Dendritic cell treated with granulocyte-macrophage colony-stimulating factor and Interleukin-4, amounts not matched to agents 40 ng/mL and 50 ng/mL, for 4 days (primary cell): ENCODE measurements at regions not wholly inside any gene's neighbourhood (a gene's known extent, or its start where the extent isn't known, plus 50 kb on each side); places are given as distances from the start of the nearest gene placed in this dataset.
"Not testable (repeated sequence)": the region's sequence is repeated elsewhere in the genome, so short reads cannot be mapped to it uniquely, and the experiment has no call there.

Experiments used
- H3K27ac Mint-ChIP-seq: one replicate; pipeline ENCODE4 v1.8.0; 2022; ENCODE audit warnings: mild to moderate bottlenecking, mixed read lengths
- H3K27me3 Mint-ChIP-seq: one replicate; pipeline ENCODE4 v1.8.0; 2022; ENCODE audit warnings: mild to moderate bottlenecking, mixed read lengths
- H3K36me3 Mint-ChIP-seq: one replicate; pipeline ENCODE4 v1.8.0; 2022; ENCODE audit warnings: low read depth, mixed read lengths
- H3K4me1 Mint-ChIP-seq: one replicate; pipeline ENCODE4 v1.8.0; 2022; ENCODE audit warnings: low read depth, mixed read lengths
- H3K4me3 Mint-ChIP-seq: one replicate; pipeline ENCODE4 v1.8.0; 2022; ENCODE audit warnings: mild to moderate bottlenecking, moderate library complexity, mixed read lengths
- H3K9me3 Mint-ChIP-seq: one replicate; pipeline ENCODE4 v1.8.0; 2022; ENCODE audit warnings: mixed read lengths
- intact Hi-C: fragments of 100-400 bp; cut with micrococcal nuclease; formaldehyde crosslinking; loops from one replicate; pipeline ENCODE4 v1.15.0; 2022

- H3K4me1 Mint-ChIP-seq, intact Hi-C loops, H3K27me3 Mint-ChIP-seq, H3K36me3 Mint-ChIP-seq, H3K4me3 Mint-ChIP-seq, H3K9me3 Mint-ChIP-seq, H3K27ac Mint-ChIP-seq: not testable (repeated sequence)
Measured at GRCh38 chr2:5637051-5637450, 55.1 kb upstream of the SOX11 start.
